HG02588 (cell line): ENCODE measurements at regions not wholly inside any gene's neighbourhood (a gene's known extent, or its start where the extent isn't known, plus 50 kb on each side); places are given as distances from the start of the nearest gene placed in this dataset.

Experiments
- ATAC-seq: cut with Tn5 transposase; IDR thresholded peaks from one replicate; pipeline ENCODE4 v1.9.1; 2021; ENCODE audit warnings: mild to moderate bottlenecking, moderate library complexity; ENCODE audit not compliant: unreplicated experiment

DNA sequence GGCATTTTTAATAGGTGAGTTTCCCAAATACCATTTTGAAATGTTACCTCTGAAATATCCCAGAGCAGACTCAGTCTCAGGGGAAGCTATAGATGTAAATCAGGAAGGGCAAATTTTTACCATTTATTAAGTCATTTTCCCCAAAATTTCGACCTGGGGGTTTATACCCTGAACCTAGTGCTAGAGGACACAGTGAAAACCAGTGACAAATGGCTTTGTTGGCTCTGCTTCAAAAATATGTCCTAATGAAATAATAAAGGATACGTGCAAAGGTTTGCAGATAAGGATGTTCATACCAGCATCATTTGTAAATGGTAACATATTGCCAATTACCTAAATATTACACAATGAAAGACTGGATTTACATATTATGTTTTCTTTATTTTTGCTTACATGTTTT lies 546.7 kb upstream of the ADAMTS9 start:
- no peak for ATAC-seq

DNA sequence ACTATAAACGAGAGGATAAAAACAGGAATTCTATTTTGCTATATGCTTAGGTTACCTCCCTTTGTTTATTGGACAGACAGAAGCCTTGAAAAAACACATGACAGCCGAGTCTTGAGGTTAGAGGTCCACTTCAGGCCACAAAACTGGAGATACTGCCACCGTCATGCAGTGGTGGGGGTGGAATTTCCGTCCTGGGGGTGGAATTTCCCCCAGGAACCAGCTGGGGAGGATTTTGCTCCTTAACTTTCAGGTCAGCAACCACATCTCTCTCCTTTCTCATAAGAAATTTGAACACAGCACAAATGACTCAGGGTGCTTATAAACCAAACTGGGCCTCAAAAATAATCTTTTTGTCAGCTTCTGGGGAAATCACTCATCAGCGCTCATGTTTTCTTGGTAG lies 545.8 kb upstream of the ADAMTS9 start:
- no peak for ATAC-seq

DNA sequence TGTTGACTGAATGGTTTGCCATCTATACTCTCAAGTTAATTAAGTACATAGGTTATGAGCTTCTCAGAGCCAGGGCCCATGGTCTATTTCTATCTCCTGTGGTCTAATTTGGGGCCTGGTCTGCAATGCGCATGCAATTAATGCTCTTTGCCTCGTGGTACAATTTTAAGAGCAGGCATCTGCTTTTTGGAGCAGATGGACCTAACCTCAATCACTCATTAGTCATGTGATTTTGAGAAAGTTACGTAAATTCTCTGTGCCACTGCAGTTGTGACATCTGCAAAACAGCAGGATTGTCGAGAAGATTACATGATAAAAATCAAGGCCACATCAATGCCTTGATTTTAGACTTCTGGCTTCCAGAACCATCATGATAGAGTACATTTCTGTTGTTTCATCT lies 543.7 kb upstream of the ADAMTS9 start:
- no peak for ATAC-seq

DNA sequence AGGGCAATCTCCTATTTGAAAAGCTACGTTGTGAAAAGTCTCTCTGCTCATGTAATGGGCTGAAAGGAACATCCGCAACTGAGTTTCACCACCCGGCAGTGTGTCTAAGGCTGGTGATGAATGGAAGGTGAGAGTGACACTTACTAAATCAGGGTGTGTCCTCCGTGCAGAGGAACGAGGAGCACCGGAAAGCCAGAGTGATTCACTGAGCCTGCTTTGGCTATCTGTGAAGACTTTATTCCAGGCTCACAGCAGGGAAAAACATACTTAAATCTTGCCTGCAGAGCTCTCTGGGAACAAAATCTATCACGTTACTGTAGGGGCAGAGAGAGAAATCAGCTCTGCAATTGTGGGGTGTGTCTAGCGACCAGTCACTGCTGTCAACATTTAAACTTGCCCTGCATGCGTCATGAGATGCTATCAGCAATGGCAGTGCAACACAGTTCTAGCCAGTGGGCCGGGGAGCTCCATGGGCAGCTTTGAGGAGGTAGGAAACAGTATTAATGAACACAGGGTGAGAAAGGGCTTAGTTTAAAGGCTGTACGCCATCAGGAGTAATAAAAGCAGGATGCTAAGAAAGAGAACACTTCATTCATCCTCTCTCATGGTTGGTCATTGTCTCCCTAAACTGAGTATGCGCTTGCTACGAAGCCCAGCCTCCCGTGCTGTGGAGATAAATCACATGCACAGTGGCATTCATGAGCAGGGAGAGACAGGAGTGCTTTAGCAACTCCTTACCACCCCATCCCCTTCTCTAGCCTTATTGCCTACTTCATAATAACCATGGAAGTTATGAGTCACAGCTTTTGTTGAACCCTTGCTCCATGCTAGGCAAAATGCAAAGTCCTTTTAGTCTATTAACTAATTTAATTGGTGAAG lies 542.7 kb upstream of the ADAMTS9 start:
- no peak for ATAC-seq

DNA sequence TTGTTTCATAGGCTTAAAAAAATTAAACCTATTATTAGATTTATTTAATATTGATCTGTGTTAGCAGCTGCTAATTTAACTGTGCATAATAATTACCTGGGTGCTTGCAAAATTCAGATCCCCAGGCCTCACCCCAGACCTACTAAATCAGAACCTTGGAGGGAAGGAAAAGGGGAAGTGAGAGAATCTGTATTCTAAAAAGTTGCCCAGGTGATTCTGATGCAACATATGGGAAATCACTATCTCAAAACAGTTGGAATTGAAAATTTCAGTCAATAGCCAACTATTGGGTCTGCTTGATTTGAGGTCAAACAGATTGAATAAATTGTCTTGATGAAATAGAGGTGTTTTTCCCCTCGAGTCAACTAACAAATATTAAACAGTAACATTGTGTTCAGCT lies 538.5 kb upstream of the ADAMTS9 start:
- ATAC-seq: no peak

DNA sequence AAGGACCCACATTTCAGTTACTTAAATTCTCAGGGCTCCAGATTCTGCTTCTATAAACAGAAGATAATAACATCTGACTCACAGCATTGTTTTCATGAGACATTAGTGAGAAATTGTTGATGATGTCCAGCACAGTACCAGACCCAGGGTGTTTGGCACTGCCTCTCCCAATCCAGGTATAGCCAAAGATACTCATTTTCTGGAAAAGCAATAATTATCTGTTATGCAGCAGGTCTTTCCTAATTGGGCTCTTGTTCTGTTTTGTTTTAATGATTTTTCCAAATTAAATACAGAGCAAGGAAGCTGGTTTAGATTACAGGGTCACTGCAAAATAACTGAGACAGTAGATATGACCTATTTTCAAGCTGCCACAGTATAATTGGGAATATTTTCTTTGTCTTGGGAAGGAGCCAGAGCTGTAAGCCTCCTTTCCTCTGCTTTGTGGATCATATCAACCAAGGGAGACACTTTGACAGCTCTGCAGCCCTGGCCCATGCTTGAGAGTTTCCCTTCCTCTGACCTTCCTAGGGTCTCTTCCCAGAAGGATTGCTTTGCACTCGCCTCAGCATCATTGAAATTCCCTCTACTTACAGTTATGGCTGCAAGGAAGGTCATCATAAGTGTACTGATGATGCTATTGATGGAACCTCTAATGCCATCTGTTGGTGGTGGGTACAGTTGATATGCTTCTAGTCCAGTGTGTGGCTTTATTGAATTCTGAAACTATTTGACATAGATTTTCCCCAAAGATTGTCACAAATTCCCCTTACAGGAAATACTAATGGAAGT lies 522.4 kb upstream of the ADAMTS9 start:
- no peak for ATAC-seq

DNA sequence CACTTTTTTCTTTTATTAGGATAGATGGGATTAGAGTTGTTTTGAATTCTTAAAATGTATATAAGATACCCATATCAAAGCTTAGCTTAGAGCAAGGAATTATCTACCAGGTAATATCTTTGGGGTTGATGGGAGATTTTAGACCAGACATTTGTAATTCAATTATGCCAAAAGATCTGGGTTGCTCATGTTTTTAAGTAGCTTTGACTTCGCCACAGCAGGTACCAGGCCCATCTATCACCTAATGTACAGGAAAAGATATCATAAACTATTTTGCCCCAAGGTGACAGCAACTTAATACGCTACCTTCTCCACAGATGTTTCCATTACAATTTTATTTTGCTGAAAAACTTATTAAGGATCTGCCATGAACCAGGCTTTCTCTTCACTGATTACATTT lies 514.6 kb upstream of the ADAMTS9 start:
- ATAC-seq: no peak

DNA sequence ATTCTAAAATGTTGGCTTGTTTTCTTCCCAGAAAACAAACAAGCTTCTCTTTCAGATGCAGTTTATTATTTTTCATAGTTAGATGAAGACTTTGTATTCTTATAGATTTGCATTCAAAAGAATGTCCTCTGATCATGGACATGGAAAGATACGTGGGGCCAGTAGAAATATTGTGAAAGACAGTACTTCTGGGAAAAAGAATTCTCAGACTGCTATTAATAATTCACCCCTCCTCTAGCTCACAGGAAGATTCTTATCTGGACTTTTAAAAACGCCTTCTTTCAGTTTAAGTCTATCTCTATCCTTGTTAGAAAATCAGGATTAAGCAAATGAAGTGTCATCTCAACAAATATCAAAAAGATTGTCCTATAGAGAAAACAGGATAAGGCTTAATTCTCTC lies 514.1 kb upstream of the ADAMTS9 start:
- no peak for ATAC-seq

DNA sequence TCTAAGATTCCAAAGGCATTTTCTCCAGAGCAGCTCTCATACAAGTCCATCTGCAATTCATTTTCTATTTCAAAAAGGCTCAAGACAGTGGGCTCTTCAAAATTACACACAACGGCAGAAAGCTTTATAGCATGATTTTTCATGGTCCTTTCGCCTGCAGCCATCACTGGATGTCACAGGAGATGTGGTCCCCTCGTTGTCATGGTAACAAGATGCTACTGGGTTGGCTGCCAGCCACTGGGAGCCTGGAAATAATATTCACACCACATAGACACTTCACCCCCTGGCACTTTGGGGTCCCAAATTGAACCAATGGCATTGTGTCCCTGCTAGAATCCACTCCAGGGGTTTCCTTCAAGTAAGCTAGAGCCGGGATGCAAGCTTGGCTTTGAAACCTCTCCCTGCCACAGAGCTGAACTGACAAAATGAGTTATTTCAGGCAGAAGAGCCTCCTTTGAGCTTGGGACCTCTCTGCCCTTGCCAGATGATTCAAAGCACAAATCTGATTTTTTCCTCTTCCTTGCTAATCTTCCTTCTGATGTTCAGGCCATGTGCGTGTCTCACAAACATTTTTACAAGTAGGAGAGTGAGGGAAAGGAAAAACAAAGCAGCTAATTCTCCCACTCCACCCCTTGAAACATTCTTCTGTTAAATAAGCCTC lies 512.6 kb upstream of the ADAMTS9 start:
- ATAC-seq: no peak

DNA sequence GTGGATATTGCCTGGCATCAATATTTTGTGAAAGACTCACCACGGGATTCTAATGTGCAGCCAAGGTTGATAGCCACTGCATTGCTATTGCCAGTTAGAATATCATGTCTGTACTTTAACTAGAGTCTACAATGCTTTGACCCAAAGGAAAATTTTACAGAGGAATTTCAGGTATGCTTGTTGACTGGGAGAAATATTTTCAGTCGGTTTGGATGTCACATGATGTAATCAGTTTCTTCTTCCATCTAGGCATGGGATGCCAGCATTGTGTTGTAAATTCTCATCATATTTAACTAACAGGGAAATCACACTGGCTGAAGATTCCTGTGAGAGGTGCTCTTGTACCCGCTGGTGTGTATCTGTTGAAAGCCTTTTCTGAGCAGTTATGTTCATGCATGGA lies 508.9 kb upstream of the ADAMTS9 start:
- ATAC-seq: no peak

DNA sequence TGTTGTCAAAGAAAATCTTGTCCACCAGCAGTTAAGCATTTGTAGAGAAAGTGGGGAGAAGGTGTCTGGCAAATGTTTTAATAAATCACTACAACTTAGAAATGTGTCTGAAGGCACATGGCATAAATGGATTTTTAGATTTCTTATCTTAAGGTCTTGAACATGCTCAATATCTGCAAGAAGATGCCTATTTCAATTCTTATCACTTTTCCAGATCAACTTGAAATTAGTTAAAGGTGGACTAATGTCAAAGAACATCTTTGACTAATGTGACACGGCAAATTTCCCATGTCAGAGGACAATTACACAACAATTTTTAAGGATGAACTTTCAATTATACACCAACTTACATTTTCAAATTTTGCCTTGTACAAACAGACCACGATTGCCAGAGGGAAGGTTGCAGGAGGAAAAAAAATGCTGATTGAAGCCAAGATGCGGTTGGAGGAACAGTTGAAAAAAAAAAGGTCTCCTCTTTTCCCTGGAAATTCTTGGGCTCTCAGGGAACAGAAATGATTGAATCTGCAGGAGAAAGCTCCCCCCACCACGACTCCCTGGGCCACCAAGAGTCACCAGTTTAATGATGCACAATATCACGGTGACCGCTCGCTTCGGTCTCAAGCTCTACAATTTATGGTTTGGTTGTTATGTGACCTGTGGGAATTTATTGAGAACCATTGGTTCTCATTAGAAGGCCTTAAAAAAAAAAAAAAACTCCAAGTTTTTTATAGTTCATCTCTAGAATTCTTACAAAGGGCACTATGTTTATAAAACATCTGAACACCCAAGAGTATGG lies 507.6 kb upstream of the ADAMTS9 start:
- no peak for ATAC-seq

DNA sequence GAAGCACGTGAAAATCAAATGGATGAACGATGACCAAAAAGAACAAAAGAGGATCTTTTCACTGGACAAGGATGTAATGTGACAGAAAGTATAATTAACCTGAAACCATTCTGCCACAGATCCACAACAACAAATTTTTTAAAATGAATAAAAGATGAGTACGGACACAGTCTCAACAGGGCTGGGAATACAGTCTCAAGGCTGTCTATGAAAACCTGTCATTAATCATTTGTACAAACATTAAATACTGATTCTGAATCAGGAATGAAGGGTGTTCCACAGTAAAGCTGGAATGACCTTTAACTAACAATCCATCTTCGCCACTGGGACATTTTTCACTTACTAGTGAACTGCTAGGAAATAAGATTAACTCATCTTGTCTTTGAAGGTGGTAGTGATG lies 506.9 kb upstream of the ADAMTS9 start:
- ATAC-seq: no peak

DNA sequence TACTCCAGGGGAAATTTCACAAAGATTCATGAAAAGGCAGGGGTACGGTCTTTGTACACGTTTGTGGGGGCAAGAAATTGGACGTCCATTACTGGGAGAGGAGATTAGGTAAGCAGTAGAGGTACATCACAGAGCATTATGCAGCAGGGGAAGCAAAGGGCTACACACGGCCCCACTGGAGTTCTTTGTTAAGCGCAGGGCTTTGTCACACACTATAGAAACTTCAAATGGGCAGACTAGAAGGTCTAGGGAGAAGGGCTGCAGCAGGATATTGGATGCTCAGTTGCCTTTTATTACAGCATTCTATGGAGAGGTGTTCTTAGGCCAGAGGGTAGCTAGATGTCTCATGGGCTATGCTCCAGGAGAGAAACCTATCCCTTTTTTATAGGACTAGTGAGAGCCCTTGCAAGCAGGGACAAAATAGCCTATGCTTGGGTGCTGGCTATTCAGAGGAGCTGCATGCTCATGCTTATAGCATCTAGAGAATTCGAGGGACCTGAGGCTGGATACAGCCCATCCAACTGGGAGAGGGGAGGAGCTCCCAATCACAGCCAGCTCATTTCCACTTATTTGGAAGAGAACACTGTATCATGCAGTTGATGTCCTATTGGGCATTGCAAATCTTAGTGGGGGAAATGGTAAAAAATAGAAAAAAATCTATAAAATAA lies 506.4 kb upstream of the ADAMTS9 start:
- no peak for ATAC-seq

DNA sequence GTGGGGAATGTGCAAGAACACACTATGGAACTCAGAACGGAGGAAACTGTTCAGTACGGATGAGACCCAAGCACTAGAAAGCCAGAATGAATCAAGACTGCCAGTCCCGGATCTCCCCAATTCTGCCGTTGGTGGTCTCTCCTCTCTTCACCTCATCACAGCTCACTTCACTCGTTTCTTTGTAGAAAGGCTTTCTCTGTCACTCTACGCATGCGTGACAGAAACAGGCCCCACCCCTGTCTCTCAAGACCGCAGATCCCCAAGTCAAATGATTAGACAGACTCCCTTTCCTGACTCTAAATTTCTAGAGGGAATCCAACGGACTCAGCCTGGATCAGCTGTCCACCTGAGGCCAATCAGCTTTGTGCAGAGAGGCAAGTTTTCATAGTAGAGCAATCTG lies 505.7 kb upstream of the ADAMTS9 start:
- ATAC-seq: no peak

DNA sequence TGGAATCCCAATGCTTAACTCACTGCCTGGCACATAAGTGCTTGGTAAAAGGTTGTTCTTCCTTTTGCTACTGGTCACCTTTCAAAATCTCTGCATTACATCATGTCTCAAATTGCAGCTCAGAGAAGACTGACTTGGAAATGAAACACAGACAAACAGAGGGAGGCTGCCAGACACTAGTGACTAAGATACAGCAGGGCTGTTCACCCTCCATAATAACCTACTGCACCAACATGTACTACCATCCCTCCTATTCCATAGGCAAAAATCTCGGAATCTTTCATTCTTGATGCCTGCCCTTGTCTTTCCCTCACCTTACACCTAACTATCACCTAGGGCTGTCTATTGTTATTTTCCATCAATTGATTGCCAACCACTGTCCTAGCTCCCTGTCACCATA lies 502.3 kb upstream of the ADAMTS9 start:
- no peak for ATAC-seq

DNA sequence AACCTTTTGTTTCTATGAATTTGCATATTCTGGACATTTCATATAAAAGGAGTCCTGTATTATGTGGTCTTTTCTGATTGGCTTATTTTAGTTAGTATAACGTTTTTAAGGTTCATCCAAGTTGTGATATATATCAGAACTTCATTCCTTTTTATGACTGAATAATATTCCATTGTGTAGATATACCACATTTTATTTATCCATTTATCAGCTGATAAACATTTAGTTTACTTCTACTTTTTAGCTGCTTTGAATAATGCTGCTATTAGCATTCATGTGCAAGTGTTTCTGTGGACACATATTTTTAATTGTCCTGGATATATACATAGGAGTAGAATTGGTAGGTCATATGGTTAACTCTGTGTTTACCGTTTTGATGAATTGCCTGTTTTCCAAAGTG lies 498.5 kb upstream of the ADAMTS9 start:
- ATAC-seq: no peak

DNA sequence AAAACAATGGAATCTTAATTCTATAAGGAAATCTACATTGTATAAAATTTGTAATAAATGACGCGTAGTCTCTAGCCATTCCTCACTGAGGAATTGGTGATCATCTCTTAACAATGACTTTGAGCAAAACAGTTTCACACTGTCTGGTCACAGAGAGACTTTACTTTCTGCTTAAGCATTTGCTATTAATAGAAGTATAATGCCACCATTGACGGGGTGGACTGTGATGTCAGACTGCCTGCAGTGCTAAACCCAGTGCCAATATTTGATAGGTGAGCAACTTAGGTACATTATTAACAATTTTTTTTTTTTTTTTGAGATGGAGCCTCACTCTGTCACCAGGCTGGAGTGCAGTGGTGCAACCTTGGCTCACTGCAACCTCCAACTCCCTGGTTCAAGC lies 494.9 kb upstream of the ADAMTS9 start:
- ATAC-seq: no peak

DNA sequence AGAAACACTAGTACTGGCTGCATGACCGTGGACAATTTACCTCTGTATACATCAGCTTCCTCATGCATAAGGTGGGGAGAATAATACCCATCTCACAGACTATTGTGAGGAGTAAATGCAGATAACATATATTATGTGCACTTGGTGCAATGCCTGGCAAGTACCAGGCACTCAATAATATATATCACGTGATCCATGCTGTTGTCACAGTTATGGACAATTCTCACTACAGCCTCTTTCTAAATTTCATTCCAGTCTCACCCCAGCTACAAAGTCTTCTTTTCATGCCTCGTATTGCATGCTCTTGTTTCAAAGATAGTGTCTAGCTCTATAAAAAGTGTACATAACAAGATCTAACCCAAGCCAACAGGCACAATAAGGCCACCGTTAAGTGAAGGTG lies 494.3 kb upstream of the ADAMTS9 start:
- no peak for ATAC-seq

DNA sequence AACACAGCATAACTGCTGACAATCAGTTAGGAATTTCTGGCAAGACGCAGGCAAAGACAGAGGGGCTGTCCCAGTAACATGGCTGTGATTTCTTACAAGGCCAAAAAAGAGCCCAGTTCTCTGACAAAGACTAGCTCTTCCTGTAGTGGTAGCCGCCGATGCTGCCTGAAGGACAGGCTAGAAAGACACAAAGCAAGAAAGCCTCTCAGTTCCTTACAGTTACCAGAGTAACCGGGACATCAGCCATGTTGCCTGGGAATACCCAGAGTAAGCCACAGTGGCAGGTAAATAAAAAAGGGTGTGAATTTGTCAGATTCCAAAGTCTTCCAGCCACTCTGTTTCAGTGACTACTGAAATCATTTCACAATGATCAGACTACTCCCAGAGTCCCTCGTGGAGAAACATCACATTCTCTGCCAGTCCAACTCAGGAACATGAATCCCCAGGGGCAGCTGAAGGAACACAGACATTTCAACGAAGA lies 493.6 kb upstream of the ADAMTS9 start:
- ATAC-seq: no peak

DNA sequence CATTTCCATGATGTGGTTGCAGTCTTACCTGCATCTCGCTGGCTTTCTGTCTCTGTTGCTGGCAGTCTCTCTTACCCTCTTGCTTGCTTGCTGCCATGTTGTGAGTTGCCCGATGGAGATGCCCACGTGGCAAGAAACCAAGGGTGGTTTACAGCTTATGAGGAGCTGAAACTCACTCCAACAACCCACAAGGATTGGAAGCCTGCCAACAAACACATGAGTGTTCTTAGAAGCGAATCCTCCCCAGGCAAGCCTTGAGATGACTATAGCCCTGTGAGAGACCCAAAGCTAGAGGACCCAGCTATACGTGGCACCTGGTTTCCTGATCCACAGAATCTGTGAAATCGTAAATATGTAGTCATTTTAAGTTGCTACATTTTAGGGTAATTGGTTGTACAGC lies 490.9 kb upstream of the ADAMTS9 start:
- no peak for ATAC-seq
